ENCODE measurements at regions not wholly inside any gene's neighbourhood (a gene's known extent, or its start where the extent isn't known, plus 50 kb on each side); places are given as distances from the start of the nearest gene placed in this dataset.

DNA sequence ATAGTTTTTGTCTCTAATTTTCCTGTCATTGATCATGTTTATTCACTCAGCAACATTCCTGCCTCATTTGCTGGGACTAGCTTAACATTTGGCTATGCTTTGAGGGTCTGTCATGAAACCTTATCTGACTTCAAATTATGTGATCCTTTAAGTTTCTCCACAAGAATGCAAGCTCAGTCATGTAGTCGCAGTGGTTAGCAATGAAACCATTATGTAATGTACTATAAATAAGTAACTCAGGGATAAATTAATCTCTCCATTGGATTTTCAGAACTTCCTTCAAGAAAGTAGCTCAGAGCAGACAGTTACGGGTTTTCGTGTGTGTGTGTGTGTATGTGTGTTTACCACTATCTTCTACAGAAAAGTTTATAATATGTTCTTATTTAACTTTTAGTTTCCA is 993.6 kb downstream of the ADGRL3 start:
- Histone ChIP-seq H3K4me3 (ENCODE audit: low read depth in 2 of 2, low read length in 2 of 2) (no peak overlapping the region), H3K4me1 (ENCODE audit: control insufficient read depth, insufficient read depth, low read length) (no peaks in the 10 kb centered on the region), H3K27me3 (ENCODE audit: control insufficient read depth, insufficient read depth, low read length) (no peaks in the 10 kb centered on the region), H3K27ac (ENCODE audit: low read length) (no peak overlapping the region), H3K36me3 (ENCODE audit: control insufficient read depth, insufficient read depth, low read length) (no peaks in the 10 kb centered on the region), H3K9me3 (ENCODE audit: control insufficient read depth, insufficient read depth, low read depth, low read length) (no peaks in the 10 kb centered on the region)
- no peak for ATAC-seq
- POLR2A ChIA-PET, result no interaction called here
- intact Hi-C loops (cut with micrococcal nuclease; ENCODE audit: unreplicated experiment) (no loop called here), in situ Hi-C loops (cut with HindIII; ENCODE audit: low pct_unique_long_range_greater_than_20kb, low sequenced_read_pairs) (no loop called here)
- CTCF ChIA-PET, result no interaction called here
- DNase-seq (ENCODE audit: low read depth, low spot score), result no peak
- no TSS peak for BruUV-seq (replicated peaks)
- no peak for TF ChIP-seq TCF7L2 (IDR thresholded peaks at IDR 0.05; ENCODE audit: low read depth, low read length)
- TF ChIP-seq, protein P1, sequence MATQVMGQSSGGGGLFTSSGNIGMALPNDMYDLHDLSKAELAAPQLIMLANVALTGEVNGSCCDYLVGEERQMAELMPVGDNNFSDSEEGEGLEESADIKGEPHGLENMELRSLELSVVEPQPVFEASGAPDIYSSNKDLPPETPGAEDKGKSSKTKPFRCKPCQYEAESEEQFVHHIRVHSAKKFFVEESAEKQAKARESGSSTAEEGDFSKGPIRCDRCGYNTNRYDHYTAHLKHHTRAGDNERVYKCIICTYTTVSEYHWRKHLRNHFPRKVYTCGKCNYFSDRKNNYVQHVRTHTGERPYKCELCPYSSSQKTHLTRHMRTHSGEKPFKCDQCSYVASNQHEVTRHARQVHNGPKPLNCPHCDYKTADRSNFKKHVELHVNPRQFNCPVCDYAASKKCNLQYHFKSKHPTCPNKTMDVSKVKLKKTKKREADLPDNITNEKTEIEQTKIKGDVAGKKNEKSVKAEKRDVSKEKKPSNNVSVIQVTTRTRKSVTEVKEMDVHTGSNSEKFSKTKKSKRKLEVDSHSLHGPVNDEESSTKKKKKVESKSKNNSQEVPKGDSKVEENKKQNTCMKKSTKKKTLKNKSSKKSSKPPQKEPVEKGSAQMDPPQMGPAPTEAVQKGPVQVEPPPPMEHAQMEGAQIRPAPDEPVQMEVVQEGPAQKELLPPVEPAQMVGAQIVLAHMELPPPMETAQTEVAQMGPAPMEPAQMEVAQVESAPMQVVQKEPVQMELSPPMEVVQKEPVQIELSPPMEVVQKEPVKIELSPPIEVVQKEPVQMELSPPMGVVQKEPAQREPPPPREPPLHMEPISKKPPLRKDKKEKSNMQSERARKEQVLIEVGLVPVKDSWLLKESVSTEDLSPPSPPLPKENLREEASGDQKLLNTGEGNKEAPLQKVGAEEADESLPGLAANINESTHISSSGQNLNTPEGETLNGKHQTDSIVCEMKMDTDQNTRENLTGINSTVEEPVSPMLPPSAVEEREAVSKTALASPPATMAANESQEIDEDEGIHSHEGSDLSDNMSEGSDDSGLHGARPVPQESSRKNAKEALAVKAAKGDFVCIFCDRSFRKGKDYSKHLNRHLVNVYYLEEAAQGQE (IDR thresholded peaks at IDR 0.05; ENCODE audit: insufficient read depth in 1 of 2, low read depth in 2 of 2, low read length in 1 of 2), result no peak
- TF ChIP-seq, protein P2, sequence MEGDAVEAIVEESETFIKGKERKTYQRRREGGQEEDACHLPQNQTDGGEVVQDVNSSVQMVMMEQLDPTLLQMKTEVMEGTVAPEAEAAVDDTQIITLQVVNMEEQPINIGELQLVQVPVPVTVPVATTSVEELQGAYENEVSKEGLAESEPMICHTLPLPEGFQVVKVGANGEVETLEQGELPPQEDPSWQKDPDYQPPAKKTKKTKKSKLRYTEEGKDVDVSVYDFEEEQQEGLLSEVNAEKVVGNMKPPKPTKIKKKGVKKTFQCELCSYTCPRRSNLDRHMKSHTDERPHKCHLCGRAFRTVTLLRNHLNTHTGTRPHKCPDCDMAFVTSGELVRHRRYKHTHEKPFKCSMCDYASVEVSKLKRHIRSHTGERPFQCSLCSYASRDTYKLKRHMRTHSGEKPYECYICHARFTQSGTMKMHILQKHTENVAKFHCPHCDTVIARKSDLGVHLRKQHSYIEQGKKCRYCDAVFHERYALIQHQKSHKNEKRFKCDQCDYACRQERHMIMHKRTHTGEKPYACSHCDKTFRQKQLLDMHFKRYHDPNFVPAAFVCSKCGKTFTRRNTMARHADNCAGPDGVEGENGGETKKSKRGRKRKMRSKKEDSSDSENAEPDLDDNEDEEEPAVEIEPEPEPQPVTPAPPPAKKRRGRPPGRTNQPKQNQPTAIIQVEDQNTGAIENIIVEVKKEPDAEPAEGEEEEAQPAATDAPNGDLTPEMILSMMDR (IDR thresholded peaks at IDR 0.05), result no peak
- no peak for TF ChIP-seq POLR2AphosphoS5 (IDR thresholded peaks at IDR 0.05; ENCODE audit: low read depth, low read length)
- no peak for TF ChIP-seq SIN3A (IDR thresholded peaks at IDR 0.05; ENCODE audit: borderline replicate concordance, insufficient read depth, low read depth, low read length)

DNA sequence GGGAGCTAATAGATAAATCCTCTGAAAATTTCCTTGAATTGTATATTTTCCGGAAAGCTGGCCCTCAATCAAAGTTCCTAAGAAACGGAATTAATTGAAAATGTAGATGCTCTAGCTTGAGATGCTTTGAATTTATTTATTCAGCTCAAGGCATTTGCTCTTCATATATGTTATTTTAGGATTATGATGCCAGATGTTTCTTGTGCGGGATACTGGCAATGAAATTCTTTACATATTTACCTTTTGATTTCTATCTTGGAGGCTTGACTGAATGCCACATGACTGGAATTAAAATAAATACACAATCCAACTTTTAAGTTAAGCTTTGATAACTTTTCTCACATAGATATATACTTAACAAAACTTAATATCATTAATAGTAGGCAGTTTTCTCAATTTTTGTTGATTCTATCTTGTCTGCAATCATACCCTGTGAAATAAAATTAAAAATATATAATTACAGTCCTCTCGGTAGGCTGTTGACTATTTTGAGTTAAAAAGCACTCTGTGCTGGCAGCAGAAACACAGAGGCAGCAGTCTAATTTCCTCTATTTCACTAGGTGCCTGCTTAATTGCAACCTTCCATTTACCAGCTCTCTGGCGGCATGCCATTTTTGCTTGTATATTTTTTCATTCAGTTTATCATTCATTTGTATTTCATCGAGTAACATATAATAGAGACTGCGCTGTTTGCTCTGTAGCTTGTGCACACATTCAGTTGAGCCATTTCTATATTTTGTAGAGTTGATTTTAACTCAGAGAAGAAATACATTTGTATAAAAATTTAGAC is 991.5 kb downstream of the ADGRL3 start:
- CTCF ChIA-PET, result no interaction called here
- no peak for TF ChIP-seq SIN3A (IDR thresholded peaks at IDR 0.05; ENCODE audit: borderline replicate concordance, insufficient read depth, low read depth, low read length)
- TF ChIP-seq POLR2AphosphoS5 (IDR thresholded peaks at IDR 0.05; ENCODE audit: low read depth, low read length), result no peak
- no peak for TF ChIP-seq TCF7L2 (IDR thresholded peaks at IDR 0.05; ENCODE audit: low read depth, low read length)
- TF ChIP-seq, protein P1 (IDR thresholded peaks at IDR 0.05; ENCODE audit: insufficient read depth in 1 of 2, low read depth in 2 of 2, low read length in 1 of 2), result no peak
- TF ChIP-seq, protein P2 (IDR thresholded peaks at IDR 0.05), result no peak
- no peak for DNase-seq (ENCODE audit: low read depth, low spot score)
- Histone ChIP-seq H3K4me1 (ENCODE audit: control insufficient read depth, insufficient read depth, low read length) (no peaks in the 10 kb centered on the region), H3K27ac (ENCODE audit: low read length) (no peak overlapping the region), H3K36me3 (ENCODE audit: control insufficient read depth, insufficient read depth, low read length) (no peaks in the 10 kb centered on the region), H3K9me3 (ENCODE audit: control insufficient read depth, insufficient read depth, low read depth, low read length) (no peaks in the 10 kb centered on the region), H3K4me3 (ENCODE audit: low read depth in 2 of 2, low read length in 2 of 2) (no peak overlapping the region), H3K27me3 (ENCODE audit: control insufficient read depth, insufficient read depth, low read length) (no peaks in the 10 kb centered on the region)
- POLR2A ChIA-PET, result no interaction called here
- no TSS peak for BruUV-seq (replicated peaks)
- ATAC-seq, result no peak
- in situ Hi-C loops (cut with HindIII; ENCODE audit: low pct_unique_long_range_greater_than_20kb, low sequenced_read_pairs) (no loop called here), intact Hi-C loops (cut with micrococcal nuclease; ENCODE audit: unreplicated experiment) (no loop called here)

Data from Panc1 (cell line).